Suprapubic skin (tissue), 4 donors: ENCODE measurements at regions not wholly inside any gene's neighbourhood (a gene's known extent, or its start where the extent isn't known, plus 50 kb on each side); places are given as distances from the start of the nearest gene placed in this dataset.

Experiments used
- DNase-seq, 2 donors: peaks; one replicate each; pipeline ENCODE4 v3.0.0-alpha.2; 2019; ENCODE audit warnings: low spot score in 2 of 2
- H3K27ac ChIP-seq: fragments of 200-600 bp; sonication (generic); one replicate; pipeline ENCODE4 v1.5.1; 2019
- H3K27me3 ChIP-seq: fragments of 200-600 bp; sonication (generic); one replicate; pipeline ENCODE4 v1.5.1; 2019
- H3K36me3 ChIP-seq: fragments of 200-600 bp; sonication (generic); one replicate; pipeline ENCODE4 v1.5.1; 2019
- H3K4me1 ChIP-seq: fragments of 200-600 bp; sonication (generic); one replicate; pipeline ENCODE4 v1.5.1; 2019
- H3K4me3 ChIP-seq: fragments of 200-600 bp; sonication (generic); one replicate; pipeline ENCODE4 v1.5.1; 2019; ENCODE audit warnings: mild to moderate bottlenecking
- H3K9me3 ChIP-seq: fragments of 200-600 bp; sonication (generic); one replicate; pipeline ENCODE4 v1.5.1; 2019
- CTCF ChIP-seq, 2 donors: fragments of 200-600 bp in 1 of 2; fragments of 450-650 bp in 1 of 2; sonication (generic) in 1 of 2; IDR thresholded peaks; one replicate each; pipeline ENCODE4 v1.5.1; 2016 to 2019; ENCODE audit warnings: antibody characterized with exemption in 2 of 2, mild to moderate bottlenecking in 1 of 2, moderate library complexity in 1 of 2
- EP300 ChIP-seq: sonication (generic); formaldehyde crosslinking; IDR thresholded peaks from one replicate; pipeline ENCODE4 v1.6.1; 2017; ENCODE audit warnings: antibody characterized with exemption
- POLR2A ChIP-seq, 2 donors: fragments of 450-650 bp; IDR thresholded peaks; one replicate each; pipeline ENCODE4 v1.6.1; 2017; ENCODE audit warnings: antibody characterized with exemption in 2 of 2, mild to moderate bottlenecking in 2 of 2, moderate library complexity in 2 of 2
- POLR2AphosphoS5 ChIP-seq, 3 donors: sonication (generic); formaldehyde crosslinking; IDR thresholded peaks; one replicate each; pipeline ENCODE4 v1.6.1; 2017; ENCODE audit warnings: antibody characterized with exemption in 3 of 3
- WGBS: methylation state at CpG from one replicate; pipeline ENCODE4 v1.1.5; 2018; 5-methylcytosine and 5-hydroxymethylcytosine counted together

DNA sequence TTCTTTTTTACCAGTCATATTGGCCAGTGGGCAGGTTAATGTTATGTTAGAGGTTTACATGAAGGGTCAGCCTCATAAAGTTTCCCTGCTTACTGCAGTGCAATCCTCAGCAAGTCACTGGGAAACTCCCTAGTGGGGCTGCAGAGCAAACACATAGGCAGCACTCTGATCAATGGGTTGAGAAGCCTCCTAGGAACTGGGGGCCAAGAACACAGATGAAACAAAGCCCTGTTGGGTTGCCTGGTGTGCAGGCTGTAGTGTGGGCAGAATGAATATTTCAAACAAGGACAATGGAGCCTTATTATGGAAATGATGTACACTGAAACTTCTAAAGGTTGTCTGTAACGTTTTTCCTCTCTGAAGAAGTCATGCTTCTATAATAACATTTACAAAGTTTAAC lies 431.6 kb upstream of the PTBP2 start:
- TF ChIP-seq EP300: no peak
- TF ChIP-seq CTCF (IDR thresholded peaks at IDR 0.05): no peak
- no peak for TF ChIP-seq POLR2AphosphoS5 (IDR thresholded peaks at IDR 0.05)
- no peak for TF ChIP-seq POLR2A (IDR thresholded peaks at IDR 0.05)
- Histone ChIP-seq H3K4me3 (no peak overlapping the region), H3K9me3 (no peaks in the 10 kb centered on the region), H3K27ac (no peak overlapping the region), H3K4me1 (no peaks in the 10 kb centered on the region), H3K36me3 (no peaks in the 10 kb centered on the region), H3K27me3 (no peaks in the 10 kb centered on the region)
- no peak for DNase-seq
- WGBS: 64% methylated on average over 1 of the region's 1 CpG

- Histone ChIP-seq H3K9me3 (no peaks in the 10 kb centered on the region), H3K4me1 (no peaks in the 10 kb centered on the region), H3K36me3 (no peaks in the 10 kb centered on the region), H3K27ac (no peak overlapping the region), H3K27me3 (no peaks in the 10 kb centered on the region), H3K4me3 (no peak overlapping the region)
- DNase-seq: no peak
- TF ChIP-seq EP300 (no peak), CTCF (IDR thresholded peaks at IDR 0.05) (no peak), POLR2AphosphoS5 (IDR thresholded peaks at IDR 0.05) (no peak), POLR2A (IDR thresholded peaks at IDR 0.05) (no peak)
Measured at GRCh38 chr1:96290801-96291200, 430.8 kb upstream of the PTBP2 start.

GRCh38 chr1:96291468-96291867 lies 430.1 kb upstream of the PTBP2 start:
- TF ChIP-seq CTCF (IDR thresholded peaks at IDR 0.05) (no peak), POLR2AphosphoS5 (IDR thresholded peaks at IDR 0.05) (no peak), POLR2A (IDR thresholded peaks at IDR 0.05) (no peak), EP300 (no peak)
- no peaks in the 10 kb centered on the region for H3K27me3 ChIP-seq
- no peak overlapping the region for H3K4me3 ChIP-seq
- H3K27ac ChIP-seq: no peak overlapping the region
- 65% methylated on average over 2 of the region's 2 CpGs for WGBS
- no peak for DNase-seq
- no peaks in the 10 kb centered on the region for H3K36me3 ChIP-seq
- no peaks in the 10 kb centered on the region for H3K9me3 ChIP-seq
- H3K4me1 ChIP-seq: no peaks in the 10 kb centered on the region

- Histone ChIP-seq H3K27me3 (no peaks in the 10 kb centered on the region), H3K4me1 (no peaks in the 10 kb centered on the region), H3K36me3 (no peaks in the 10 kb centered on the region), H3K9me3 (no peaks in the 10 kb centered on the region), H3K4me3 (no peak overlapping the region), H3K27ac (no peak overlapping the region)
- DNase-seq: no peak
- 87% methylated on average over 2 of the region's 2 CpGs for WGBS
- no peak for TF ChIP-seq CTCF (IDR thresholded peaks at IDR 0.05)
- TF ChIP-seq EP300: no peak
- TF ChIP-seq POLR2AphosphoS5 (IDR thresholded peaks at IDR 0.05): no peak
- TF ChIP-seq POLR2A (IDR thresholded peaks at IDR 0.05): no peak
Measured at GRCh38 chr1:96292141-96292540, 429.4 kb upstream of the PTBP2 start.

DNA sequence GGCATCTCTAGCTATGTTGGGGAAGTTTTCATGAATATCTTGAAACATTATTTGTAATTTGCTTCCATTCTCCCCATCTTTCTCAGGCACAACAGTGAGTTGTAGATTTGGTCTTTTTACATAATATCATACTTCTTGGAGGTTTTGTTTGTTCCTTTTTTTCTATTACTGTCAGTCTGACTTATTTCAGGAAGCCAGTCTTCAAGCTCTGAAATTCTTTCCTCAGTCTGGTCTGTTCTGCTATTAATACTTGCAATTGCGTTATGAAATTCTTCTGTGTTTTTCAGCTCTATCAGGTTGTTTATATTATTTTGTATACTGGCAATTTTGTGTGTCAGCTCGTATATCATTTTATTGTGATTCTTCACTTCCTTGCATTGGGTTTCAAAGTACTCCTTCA lies 424.6 kb upstream of the PTBP2 start:
- 89% methylated on average over 2 of the region's 2 CpGs for WGBS
- H3K9me3 ChIP-seq: no peaks in the 10 kb centered on the region
- no peaks in the 10 kb centered on the region for H3K36me3 ChIP-seq
- no peak overlapping the region for H3K27ac ChIP-seq
- no peaks in the 10 kb centered on the region for H3K27me3 ChIP-seq
- DNase-seq: no peak
- H3K4me1 ChIP-seq: no peaks in the 10 kb centered on the region
- TF ChIP-seq CTCF (IDR thresholded peaks at IDR 0.05): no peak
- TF ChIP-seq POLR2AphosphoS5 (IDR thresholded peaks at IDR 0.05): no peak
- no peak for TF ChIP-seq POLR2A (IDR thresholded peaks at IDR 0.05)
- TF ChIP-seq EP300: no peak
- H3K4me3 ChIP-seq: no peak overlapping the region
